ENCODE measurements at regions not wholly inside any gene's neighbourhood (a gene's known extent, or its start where the extent isn't known, plus 50 kb on each side); places are given as distances from the start of the nearest gene placed in this dataset.

- no peak for TF ChIP-seq CTCF (IDR thresholded peaks at IDR 0.05 in 4 of 5, conservative IDR thresholded peaks at IDR 0.05 in 1 of 5)
- TF ChIP-seq POLR2A (IDR thresholded peaks at IDR 0.05) = no peak
Observed at GRCh38 chr6:164294047-164294784, 879.7 kb downstream of the QKI start.

Data from gastrocnemius medialis (tissue), 4 donors.